WTC11 (cell line): ENCODE measurements at regions not wholly inside any gene's neighbourhood (a gene's known extent, or its start where the extent isn't known, plus 50 kb on each side); places are given as distances from the start of the nearest gene placed in this dataset.

Experiments used
- ATAC-seq: fragments of 200-7000 bp; cut with Tn5 transposase; 2 replicates; pipeline ENCODE4 v1.10.0; 2021; ENCODE audit warnings: mild to moderate bottlenecking, moderate library complexity
- CTCF ChIA-PET: fragments of 300-600 bp; sonication (Branson Sonifier 250); formaldehyde crosslinking; loops from one replicate; lab custom pipeline; 2021; ENCODE audit warnings: antibody characterized with exemption; lab: Charles Lee
- POLR2A ChIA-PET: fragments of 350-600 bp; sonication (Branson Sonifier 250); formaldehyde crosslinking; loops from one replicate; lab custom pipeline; 2021; ENCODE audit warnings: antibody characterized with exemption; lab: Charles Lee
- DNase-seq: peaks from one replicate; pipeline ENCODE4 v3.0.0; 2021; ENCODE audit warnings: low spot score
- H3K27ac Mint-ChIP-seq: 2 replicates; pipeline ENCODE4 v1.8.0; 2021; ENCODE audit warnings: mixed read lengths
- H3K27me3 Mint-ChIP-seq: 2 replicates; pipeline ENCODE4 v1.8.0; 2021; ENCODE audit warnings: low read depth, mild to moderate bottlenecking, moderate library complexity, mixed read lengths
- H3K36me3 Mint-ChIP-seq: 2 replicates; pipeline ENCODE4 v1.8.0; 2021; ENCODE audit warnings: mixed read lengths
- H3K4me1 Mint-ChIP-seq: 2 replicates; pipeline ENCODE4 v1.8.0; 2022; ENCODE audit warnings: mixed read lengths
- H3K4me3 Mint-ChIP-seq: 2 replicates; pipeline ENCODE4 v1.8.0; 2021; ENCODE audit warnings: mild to moderate bottlenecking, moderate library complexity, mixed read lengths
- H3K9me3 Mint-ChIP-seq: 2 replicates; pipeline ENCODE4 v1.8.0; 2021; ENCODE audit warnings: mixed read lengths
- CBFB ChIP-seq: sonication (generic); formaldehyde crosslinking; IDR thresholded peaks from 2 replicates; pipeline ENCODE4 v1.8.1; 2022; ENCODE audit warnings: mild to moderate bottlenecking, low read depth, missing genetic modification reagents
- GTF2I ChIP-seq: fragments of 250-450 bp; sonication (Bioruptor Pico); conservative IDR thresholded peaks from 2 replicates; pipeline ENCODE4 v1.4.0; 2021; ENCODE audit warnings: mild to moderate bottlenecking
- HMGA2 ChIP-seq: fragments of 250-450 bp; sonication (Bioruptor Pico); IDR thresholded peaks from 2 replicates; pipeline ENCODE4 v1.4.0; 2021; ENCODE audit warnings: mild to moderate bottlenecking, moderate library complexity
- IRF2 ChIP-seq: sonication (generic); formaldehyde crosslinking; IDR thresholded peaks from 2 replicates; pipeline ENCODE4 v1.8.0; 2022; ENCODE audit warnings: low read depth, missing genetic modification reagents, borderline replicate concordance
- MXD4 ChIP-seq: fragments of 250-450 bp; sonication (Bioruptor Pico); IDR thresholded peaks from 2 replicates; pipeline ENCODE4 v1.8.0; 2021; ENCODE audit warnings: mild to moderate bottlenecking, moderate library complexity, borderline replicate concordance
- MYBL2 ChIP-seq: sonication (generic); formaldehyde crosslinking; IDR thresholded peaks from 2 replicates; pipeline ENCODE4 v1.8.1; 2023; ENCODE audit warnings: mild to moderate bottlenecking, moderate library complexity, missing genetic modification reagents
- NFYB ChIP-seq: sonication (generic); formaldehyde crosslinking; conservative IDR thresholded peaks from 2 replicates; pipeline ENCODE4 v1.8.0; 2022; ENCODE audit warnings: low read depth, missing genetic modification reagents
- RORB ChIP-seq: fragments of 250-450 bp; sonication (Bioruptor Pico); IDR thresholded peaks from 2 replicates; pipeline ENCODE4 v1.9.0; 2021; ENCODE audit warnings: mild to moderate bottlenecking
- SMAD4 ChIP-seq: sonication (generic); formaldehyde crosslinking; IDR thresholded peaks from 2 replicates; pipeline ENCODE4 v1.8.0; 2022; ENCODE audit warnings: mild to moderate bottlenecking, missing genetic modification reagents
- SOX15 ChIP-seq: fragments of 250-450 bp; sonication (Bioruptor Pico); IDR thresholded peaks from 2 replicates; pipeline ENCODE4 v1.9.0; 2021; ENCODE audit warnings: mild to moderate bottlenecking
- SP1 ChIP-seq: sonication (generic); formaldehyde crosslinking; conservative IDR thresholded peaks from 2 replicates; pipeline ENCODE4 v1.8.1; 2022; ENCODE audit warnings: missing genetic modification reagents
- TCF7 ChIP-seq: sonication (generic); formaldehyde crosslinking; IDR thresholded peaks from 2 replicates; pipeline ENCODE4 v1.8.0; 2022; ENCODE audit warnings: mild to moderate bottlenecking, low read depth, missing genetic modification reagents, moderate library complexity
- TEAD1 ChIP-seq: sonication (generic); formaldehyde crosslinking; IDR thresholded peaks from 2 replicates; pipeline ENCODE4 v1.8.0; 2022; ENCODE audit warnings: mild to moderate bottlenecking, missing genetic modification reagents
- TEAD4 ChIP-seq: sonication (generic); formaldehyde crosslinking; IDR thresholded peaks from 2 replicates; pipeline ENCODE4 v1.8.0; 2022; ENCODE audit warnings: mild to moderate bottlenecking, missing genetic modification reagents
- ZNF121 ChIP-seq: sonication (generic); formaldehyde crosslinking; IDR thresholded peaks from 2 replicates; pipeline ENCODE4 v1.8.0; 2023; ENCODE audit warnings: missing genetic modification reagents
- ZNF263 ChIP-seq: sonication (generic); formaldehyde crosslinking; IDR thresholded peaks from 2 replicates; pipeline ENCODE4 v1.8.1; 2022; ENCODE audit warnings: low read depth, mild to moderate bottlenecking, moderate library complexity, missing genetic modification reagents
- ZNF416 ChIP-seq: fragments of 250-450 bp; sonication (Bioruptor Pico); IDR thresholded peaks from 2 replicates; pipeline ENCODE4 v1.9.0; 2021; ENCODE audit warnings: mild to moderate bottlenecking, inconsistent platforms
- TF ChIP-seq, protein P1 (sequence below): sonication (generic); formaldehyde crosslinking; IDR thresholded peaks from 2 replicates; pipeline ENCODE4 v1.8.0; 2022; ENCODE audit warnings: missing genetic modification reagents
- TF ChIP-seq, protein P2 (sequence below): sonication (generic); formaldehyde crosslinking; IDR thresholded peaks from 2 replicates; pipeline ENCODE4 v1.8.1; 2023; ENCODE audit warnings: mild to moderate bottlenecking, missing genetic modification reagents, moderate library complexity
- TF ChIP-seq, protein P3 (sequence below): fragments of 250-450 bp; sonication (Bioruptor Pico); conservative IDR thresholded peaks from 2 replicates; pipeline ENCODE4 v1.9.0; 2021; ENCODE audit warnings: mild to moderate bottlenecking
- TF ChIP-seq, protein P4 (sequence below): fragments of 250-450 bp; sonication (Bioruptor Pico); IDR thresholded peaks from 2 replicates; pipeline ENCODE4 v1.8.0; 2021; ENCODE audit warnings: mild to moderate bottlenecking

DNA sequence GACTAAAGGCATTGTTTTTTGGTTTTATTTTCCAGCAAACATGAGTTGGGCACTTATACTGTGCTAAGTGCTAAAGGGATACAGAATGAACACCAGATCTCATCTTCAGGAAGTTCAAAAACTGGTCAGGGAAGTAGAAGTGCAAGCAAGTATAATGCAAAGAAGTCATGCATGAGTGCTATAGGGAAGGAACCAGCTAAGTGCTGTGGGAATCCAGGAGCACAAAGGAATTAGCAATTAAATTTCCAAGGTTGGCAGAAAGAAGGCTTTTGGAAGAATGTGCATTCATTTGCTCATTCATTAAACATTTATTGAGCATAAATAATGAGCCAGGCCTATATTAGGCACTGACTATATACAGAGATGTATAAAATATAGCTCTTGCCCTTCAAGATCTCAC is 143.7 kb upstream of the ARHGAP42 start:
- Mint-ChIP-seq H3K4me1 (no peaks in the 10 kb centered on the region), H3K27me3 (no peaks in the 10 kb centered on the region; the same call in 1 of the 2 replicates), H3K36me3 (no peaks in the 10 kb centered on the region), H3K9me3 (no peaks in the 10 kb centered on the region), H3K27ac (no peak overlapping the region), H3K4me3 (no peak overlapping the region)
- ChIA-PET POLR2A (no interaction called here), CTCF (interaction anchor here (1.8 kb wide), 1 partner anchor 18 kb away, joined by 7 read pairs; no protein-coding TSS in a partner anchor)
- ATAC-seq: no peak
- no peak for DNase-seq
- TF ChIP-seq, protein P1, sequence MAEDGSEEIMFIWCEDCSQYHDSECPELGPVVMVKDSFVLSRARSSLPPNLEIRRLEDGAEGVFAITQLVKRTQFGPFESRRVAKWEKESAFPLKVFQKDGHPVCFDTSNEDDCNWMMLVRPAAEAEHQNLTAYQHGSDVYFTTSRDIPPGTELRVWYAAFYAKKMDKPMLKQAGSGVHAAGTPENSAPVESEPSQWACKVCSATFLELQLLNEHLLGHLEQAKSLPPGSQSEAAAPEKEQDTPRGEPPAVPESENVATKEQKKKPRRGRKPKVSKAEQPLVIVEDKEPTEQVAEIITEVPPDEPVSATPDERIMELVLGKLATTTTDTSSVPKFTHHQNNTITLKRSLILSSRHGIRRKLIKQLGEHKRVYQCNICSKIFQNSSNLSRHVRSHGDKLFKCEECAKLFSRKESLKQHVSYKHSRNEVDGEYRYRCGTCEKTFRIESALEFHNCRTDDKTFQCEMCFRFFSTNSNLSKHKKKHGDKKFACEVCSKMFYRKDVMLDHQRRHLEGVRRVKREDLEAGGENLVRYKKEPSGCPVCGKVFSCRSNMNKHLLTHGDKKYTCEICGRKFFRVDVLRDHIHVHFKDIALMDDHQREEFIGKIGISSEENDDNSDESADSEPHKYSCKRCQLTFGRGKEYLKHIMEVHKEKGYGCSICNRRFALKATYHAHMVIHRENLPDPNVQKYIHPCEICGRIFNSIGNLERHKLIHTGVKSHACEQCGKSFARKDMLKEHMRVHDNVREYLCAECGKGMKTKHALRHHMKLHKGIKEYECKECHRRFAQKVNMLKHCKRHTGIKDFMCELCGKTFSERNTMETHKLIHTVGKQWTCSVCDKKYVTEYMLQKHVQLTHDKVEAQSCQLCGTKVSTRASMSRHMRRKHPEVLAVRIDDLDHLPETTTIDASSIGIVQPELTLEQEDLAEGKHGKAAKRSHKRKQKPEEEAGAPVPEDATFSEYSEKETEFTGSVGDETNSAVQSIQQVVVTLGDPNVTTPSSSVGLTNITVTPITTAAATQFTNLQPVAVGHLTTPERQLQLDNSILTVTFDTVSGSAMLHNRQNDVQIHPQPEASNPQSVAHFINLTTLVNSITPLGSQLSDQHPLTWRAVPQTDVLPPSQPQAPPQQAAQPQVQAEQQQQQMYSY (CRISPR knock-in tag): no peak
- TF ChIP-seq MXD4 (no peak), IRF2 (CRISPR knock-in tag) (no peak), TCF7 (CRISPR knock-in tag) (no peak), HMGA2 (no peak), ZNF263 (CRISPR knock-in tag) (no peak), GTF2I (no peak), ZNF121 (CRISPR knock-in tag) (no peak), CBFB (CRISPR knock-in tag) (no peak)
- TF ChIP-seq, protein P2, sequence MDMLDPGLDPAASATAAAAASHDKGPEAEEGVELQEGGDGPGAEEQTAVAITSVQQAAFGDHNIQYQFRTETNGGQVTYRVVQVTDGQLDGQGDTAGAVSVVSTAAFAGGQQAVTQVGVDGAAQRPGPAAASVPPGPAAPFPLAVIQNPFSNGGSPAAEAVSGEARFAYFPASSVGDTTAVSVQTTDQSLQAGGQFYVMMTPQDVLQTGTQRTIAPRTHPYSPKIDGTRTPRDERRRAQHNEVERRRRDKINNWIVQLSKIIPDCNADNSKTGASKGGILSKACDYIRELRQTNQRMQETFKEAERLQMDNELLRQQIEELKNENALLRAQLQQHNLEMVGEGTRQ (CRISPR knock-in tag): no peak
- TF ChIP-seq, protein P3, sequence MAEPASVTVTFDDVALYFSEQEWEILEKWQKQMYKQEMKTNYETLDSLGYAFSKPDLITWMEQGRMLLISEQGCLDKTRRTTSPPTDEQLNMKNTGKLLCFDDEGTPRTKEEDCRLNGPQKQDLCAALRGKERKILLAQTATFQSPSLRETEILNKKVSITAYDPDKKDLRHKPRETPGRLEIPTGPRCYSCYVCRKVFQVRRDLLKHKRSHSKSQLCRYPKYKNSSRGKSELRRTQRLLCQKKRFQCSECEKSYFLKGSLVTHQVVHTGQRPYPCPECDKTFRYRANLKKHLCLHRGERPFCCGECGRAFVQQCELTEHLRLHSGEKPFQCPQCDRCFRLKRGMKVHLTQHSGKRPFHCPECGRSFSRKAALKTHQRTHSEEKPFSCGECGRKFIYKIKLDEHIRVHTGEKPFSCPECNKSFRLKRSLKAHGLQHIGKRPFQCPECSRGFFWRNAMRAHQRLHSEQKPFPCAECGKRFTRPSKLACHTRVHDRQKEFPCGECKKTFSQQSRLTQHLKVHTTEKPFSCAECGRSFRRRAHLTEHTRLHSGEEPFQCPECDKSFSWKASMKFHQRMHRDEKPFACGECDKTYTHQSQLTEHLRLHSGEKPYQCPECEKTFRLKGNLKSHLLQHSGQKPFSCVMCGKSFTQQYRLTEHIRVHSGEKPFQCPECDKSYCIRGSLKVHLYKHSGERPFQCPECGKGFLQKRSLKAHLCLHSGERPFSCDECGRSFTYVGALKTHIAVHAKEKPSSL (CRISPR knock-in tag): no peak

DNA sequence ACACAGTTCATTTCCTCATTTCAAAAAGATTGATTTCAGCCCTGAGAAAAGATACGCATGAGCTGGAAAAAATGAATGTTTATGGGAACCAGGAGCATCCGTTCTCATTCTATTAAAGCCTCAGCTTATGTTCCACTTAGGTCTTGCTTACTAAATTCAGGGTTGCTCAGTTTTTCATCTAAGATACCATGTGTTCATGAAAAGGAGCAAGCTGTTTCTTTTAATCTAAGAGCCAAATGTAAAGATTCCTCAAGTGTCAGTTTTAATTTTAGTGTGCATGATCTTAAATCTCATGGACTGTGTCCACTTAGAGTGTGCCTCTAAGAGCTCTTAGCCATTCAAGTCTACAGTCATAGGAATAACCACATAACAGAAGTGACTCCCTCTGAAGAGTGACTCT is 141.5 kb upstream of the ARHGAP42 start:
- no peak for TF ChIP-seq MYBL2 (CRISPR knock-in tag)
- TF ChIP-seq TEAD1 (CRISPR knock-in tag): no peak
- TF ChIP-seq, protein P4, sequence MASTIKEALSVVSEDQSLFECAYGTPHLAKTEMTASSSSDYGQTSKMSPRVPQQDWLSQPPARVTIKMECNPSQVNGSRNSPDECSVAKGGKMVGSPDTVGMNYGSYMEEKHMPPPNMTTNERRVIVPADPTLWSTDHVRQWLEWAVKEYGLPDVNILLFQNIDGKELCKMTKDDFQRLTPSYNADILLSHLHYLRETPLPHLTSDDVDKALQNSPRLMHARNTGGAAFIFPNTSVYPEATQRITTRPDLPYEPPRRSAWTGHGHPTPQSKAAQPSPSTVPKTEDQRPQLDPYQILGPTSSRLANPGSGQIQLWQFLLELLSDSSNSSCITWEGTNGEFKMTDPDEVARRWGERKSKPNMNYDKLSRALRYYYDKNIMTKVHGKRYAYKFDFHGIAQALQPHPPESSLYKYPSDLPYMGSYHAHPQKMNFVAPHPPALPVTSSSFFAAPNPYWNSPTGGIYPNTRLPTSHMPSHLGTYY (CRISPR knock-in tag): no peak
- TF ChIP-seq, protein P3 (CRISPR knock-in tag): no peak
- no peak for TF ChIP-seq TEAD4 (CRISPR knock-in tag)
- TF ChIP-seq SMAD4: no peak
- no peak for TF ChIP-seq HMGA2
- no peak for TF ChIP-seq NFYB (CRISPR knock-in tag)
- no peak for TF ChIP-seq SOX15
- no peak for TF ChIP-seq IRF2 (CRISPR knock-in tag)
- TF ChIP-seq SP1 (CRISPR knock-in tag): no peak
- no peak for TF ChIP-seq RORB (CRISPR knock-in tag)
- no peak for TF ChIP-seq ZNF416
- ATAC-seq (no peak), DNase-seq (no peak)
- Mint-ChIP-seq H3K9me3 (no peaks in the 10 kb centered on the region), H3K4me1 (peaks cover under 1% of the 10 kb centered on the region), H3K27me3 (peaks cover 18% of the 10 kb centered on the region), H3K36me3 (no peaks in the 10 kb centered on the region), H3K27ac (no peak overlapping the region), H3K4me3 (no peak overlapping the region)
- ChIA-PET CTCF (interaction anchor here (0.7 kb wide), 1 partner anchor 31 kb away, joined by 3 read pairs; no protein-coding TSS in a partner anchor), POLR2A (no interaction called here)
